ENCODE measurements at regions not wholly inside any gene's neighbourhood (a gene's known extent, or its start where the extent isn't known, plus 50 kb on each side); places are given as distances from the start of the nearest gene placed in this dataset.

DNA sequence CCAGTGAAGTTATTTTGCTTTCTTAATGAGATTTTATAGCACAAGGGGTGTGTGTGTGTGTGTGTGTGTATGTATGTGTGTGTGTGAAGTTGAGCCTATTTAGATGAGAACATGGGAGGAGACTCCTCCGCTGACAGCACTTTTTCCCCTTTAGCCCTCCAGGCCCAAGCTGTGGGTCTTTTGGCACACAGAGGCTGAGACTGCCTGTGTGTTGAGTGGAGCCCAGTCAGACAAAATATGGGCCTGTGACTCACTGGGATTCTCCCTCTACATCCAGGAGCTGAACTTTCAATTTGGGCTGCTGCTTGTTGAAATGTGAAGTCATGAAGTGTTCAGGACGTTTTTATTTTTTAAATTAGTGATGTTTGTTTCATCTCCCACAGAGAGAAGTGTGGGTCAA, 108.0 kb downstream of the MFSD1 start:
- TF ChIP-seq, protein P1, sequence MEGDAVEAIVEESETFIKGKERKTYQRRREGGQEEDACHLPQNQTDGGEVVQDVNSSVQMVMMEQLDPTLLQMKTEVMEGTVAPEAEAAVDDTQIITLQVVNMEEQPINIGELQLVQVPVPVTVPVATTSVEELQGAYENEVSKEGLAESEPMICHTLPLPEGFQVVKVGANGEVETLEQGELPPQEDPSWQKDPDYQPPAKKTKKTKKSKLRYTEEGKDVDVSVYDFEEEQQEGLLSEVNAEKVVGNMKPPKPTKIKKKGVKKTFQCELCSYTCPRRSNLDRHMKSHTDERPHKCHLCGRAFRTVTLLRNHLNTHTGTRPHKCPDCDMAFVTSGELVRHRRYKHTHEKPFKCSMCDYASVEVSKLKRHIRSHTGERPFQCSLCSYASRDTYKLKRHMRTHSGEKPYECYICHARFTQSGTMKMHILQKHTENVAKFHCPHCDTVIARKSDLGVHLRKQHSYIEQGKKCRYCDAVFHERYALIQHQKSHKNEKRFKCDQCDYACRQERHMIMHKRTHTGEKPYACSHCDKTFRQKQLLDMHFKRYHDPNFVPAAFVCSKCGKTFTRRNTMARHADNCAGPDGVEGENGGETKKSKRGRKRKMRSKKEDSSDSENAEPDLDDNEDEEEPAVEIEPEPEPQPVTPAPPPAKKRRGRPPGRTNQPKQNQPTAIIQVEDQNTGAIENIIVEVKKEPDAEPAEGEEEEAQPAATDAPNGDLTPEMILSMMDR (IDR thresholded peaks at IDR 0.05) = no peak
- no peak for TF ChIP-seq POLR2A (IDR thresholded peaks at IDR 0.05)
